IMR-90 (cell line): ENCODE measurements at regions not wholly inside any gene's neighbourhood (a gene's known extent, or its start where the extent isn't known, plus 50 kb on each side); places are given as distances from the start of the nearest gene placed in this dataset.

Experiments used
- ATAC-seq: fragments of 200-7000 bp; cut with Tn5 transposase; 2 replicates; pipeline ENCODE4 v1.9.1; 2020; ENCODE audit warnings: low read depth, mild to moderate bottlenecking, moderate library complexity
- BruUV-seq: library from RNA; stranded (reverse); fragments of 400-500 nt; replicated peaks from 2 replicates; lab custom pipeline; 2021; lab: Mats Ljungman, UMichigan
- CTCF ChIA-PET: fragments of 300-600 bp; formaldehyde crosslinking; extraction: SDS; loops from one replicate; lab custom pipeline; 2021; ENCODE audit warnings: antibody characterized with exemption; lab: Yijun Ruan, JAX
- POLR2A ChIA-PET: fragments of 300-600 bp; sonication (Branson Sonifier 250); formaldehyde crosslinking; loops from one replicate; lab custom pipeline; 2022; ENCODE audit warnings: antibody characterized with exemption; ENCODE audit not compliant: unreplicated experiment; lab: Charles Lee
- DNase-seq: peaks from one replicate; pipeline ENCODE4 v3.0.0; 2013
- H2AFZ ChIP-seq: replicated peaks from 2 replicates; pipeline ENCODE3; 2013; ENCODE audit warnings: low read length, mild to moderate bottlenecking; ENCODE audit not compliant: poor library complexity
- H2AK5ac ChIP-seq: 2 replicates; pipeline ENCODE4 v1.6.1; 2013; ENCODE audit warnings: low read depth, low read length, inconsistent platforms
- H2AK9ac ChIP-seq: replicated peaks from 2 replicates; pipeline ENCODE3; 2013; ENCODE audit warnings: mild to moderate bottlenecking, low read depth, low read length, moderate library complexity; ENCODE audit not compliant: poor library complexity
- H2BK120ac ChIP-seq: 2 replicates; pipeline ENCODE4 v1.6.1; 2013; ENCODE audit warnings: low read depth, low read length, inconsistent platforms
- H2BK15ac ChIP-seq: 3 replicates; pipeline ENCODE4 v1.6.1; 2013; ENCODE audit warnings: low read depth, low read length, inconsistent platforms
- H2BK20ac ChIP-seq: 2 replicates; pipeline ENCODE4 v1.6.1; 2013; ENCODE audit warnings: low read depth, mild to moderate bottlenecking, inconsistent platforms, low read length, moderate library complexity
- H2BK5ac ChIP-seq: 2 replicates; pipeline ENCODE4 v1.6.1; 2013; ENCODE audit warnings: mild to moderate bottlenecking, low read depth, low read length, inconsistent platforms; ENCODE audit not compliant: poor library complexity, severe bottlenecking
- H3K14ac ChIP-seq: replicated peaks from 2 replicates; pipeline ENCODE4 v1.6.1; 2013; ENCODE audit warnings: low read depth, low read length, inconsistent platforms
- H3K18ac ChIP-seq: 2 replicates; pipeline ENCODE4 v1.6.1; 2013; ENCODE audit warnings: low read depth, low read length, control low read depth
- H3K23ac ChIP-seq: 2 replicates; pipeline ENCODE4 v1.6.1; 2013; ENCODE audit warnings: low read depth, low read length, inconsistent platforms
- H3K27ac ChIP-seq: 2 replicates; pipeline ENCODE4 v1.5.1; 2013; ENCODE audit warnings: mild to moderate bottlenecking, control low read depth, low read length; ENCODE audit not compliant: insufficient read depth
- H3K27me3 ChIP-seq: 2 replicates; pipeline ENCODE4 v1.6.1; 2013; ENCODE audit warnings: low read length; ENCODE audit not compliant: control insufficient read depth, insufficient read depth
- H3K36me3 ChIP-seq: 2 replicates; pipeline ENCODE4 v1.6.1; 2013; ENCODE audit warnings: low read length, mixed read lengths; ENCODE audit not compliant: control insufficient read depth, insufficient read depth
- H3K4ac ChIP-seq: 2 replicates; pipeline ENCODE4 v1.6.1; 2013; ENCODE audit warnings: low read depth, low read length, inconsistent platforms
- H3K4me1 ChIP-seq: 2 replicates; pipeline ENCODE4 v1.6.1; 2013; ENCODE audit warnings: low read length, mixed read lengths; ENCODE audit not compliant: control insufficient read depth, insufficient read depth
- H3K4me2 ChIP-seq: 2 replicates; pipeline ENCODE4 v1.6.1; 2013; ENCODE audit warnings: low read depth, mild to moderate bottlenecking, control low read depth, low read length, moderate library complexity
- H3K4me3 ChIP-seq: 2 replicates; pipeline ENCODE4 v1.5.1; 2013; ENCODE audit warnings: low read depth, mild to moderate bottlenecking, control low read depth, low read length, moderate library complexity; ENCODE audit not compliant: insufficient read depth
- H3K56ac ChIP-seq: 2 replicates; pipeline ENCODE4 v1.6.1; 2013; ENCODE audit warnings: low read length, inconsistent platforms; ENCODE audit not compliant: insufficient read depth; ENCODE audit errors: extremely low read depth
- H3K79me1 ChIP-seq, 2 experiments: 2 replicates each; pipeline ENCODE4 v1.6.1; 2013; ENCODE audit warnings: low read length in 2 of 2, inconsistent platforms in 1 of 2, low read depth in 1 of 2
- H3K9ac ChIP-seq: 2 replicates; pipeline ENCODE4 v1.6.1; 2013; ENCODE audit warnings: low read depth, low read length, control low read depth
- H3K9me1 ChIP-seq: 2 replicates; pipeline ENCODE4 v1.6.1; 2013; ENCODE audit warnings: low read length, inconsistent platforms; ENCODE audit not compliant: insufficient read depth
- H3K9me3 ChIP-seq: 2 replicates; pipeline ENCODE4 v1.6.1; 2013; ENCODE audit warnings: low read length; ENCODE audit not compliant: control insufficient read depth, insufficient read depth
- H4K20me1 ChIP-seq: 2 replicates; pipeline ENCODE4 v1.6.1; 2013; ENCODE audit warnings: low read length, inconsistent platforms; ENCODE audit not compliant: insufficient read depth
- H4K5ac ChIP-seq: 2 replicates; pipeline ENCODE4 v1.6.1; 2013; ENCODE audit warnings: mild to moderate bottlenecking, low read depth, low read length, control low read depth
- H4K8ac ChIP-seq, 2 experiments: 2 replicates each; pipeline ENCODE4 v1.6.1; 2013; ENCODE audit warnings: low read depth in 2 of 2, low read length in 2 of 2, control low read depth in 1 of 2, inconsistent platforms in 1 of 2
- H4K91ac ChIP-seq: 2 replicates; pipeline ENCODE4 v1.6.1; 2013; ENCODE audit warnings: low read depth, low read length, inconsistent platforms; ENCODE audit not compliant: insufficient read depth
- RCOR1 ChIP-seq: IDR thresholded peaks from 2 replicates; pipeline ENCODE4 v1.6.1; 2012; ENCODE audit warnings: mild to moderate bottlenecking, low read length, improper control_type of control experiment; ENCODE audit not compliant: insufficient replicate concordance
- SMC3 ChIP-seq: fragments of 150-350 bp; IDR thresholded peaks from 2 replicates; pipeline ENCODE4 v1.6.1; 2016; ENCODE audit warnings: low read depth, mild to moderate bottlenecking, antibody characterized with exemption, low read length, moderate library complexity
- USF2 ChIP-seq: fragments of 150-350 bp; IDR thresholded peaks from 2 replicates; pipeline ENCODE4 v1.6.1; 2017; ENCODE audit warnings: mild to moderate bottlenecking, antibody characterized with exemption, low read length, low read depth
- WGBS, 2 experiments: methylation state at CpG; one replicate each; pipeline versions ENCODE4 v1.1.5 to v1.1.7; 2013; ENCODE audit warnings: missing lambda C conversion rate in 2 of 2; ENCODE audit not compliant: insufficient read length in 1 of 2; ENCODE audit errors: extremely low coverage in 2 of 2; 5-methylcytosine and 5-hydroxymethylcytosine counted together
- dilution Hi-C: fragments of 300-500 bp; cut with HindIII; formaldehyde crosslinking; loops from one replicate; pipeline ENCODE4 v1.14.3; 2018; ENCODE audit warnings: low sequenced_read_pairs; ENCODE audit not compliant: unreplicated experiment
- in situ Hi-C: fragments of 300-500 bp; cut with MboI; formaldehyde crosslinking; loops from 3 replicates; pipeline ENCODE4 v1.14.3; 2019; ENCODE audit warnings: low sequenced_read_pairs, inconsistent platforms, mixed read lengths
- intact Hi-C: fragments of 100-400 bp; cut with micrococcal nuclease; formaldehyde crosslinking; loops from 2 replicates; pipeline ENCODE4 v1.10.0; 2022
- TF ChIP-seq, protein P1 (sequence below): fragments of 150-350 bp; IDR thresholded peaks from 2 replicates; pipeline ENCODE4 v1.6.1; 2016; ENCODE audit warnings: low read depth, mild to moderate bottlenecking, low read length, moderate library complexity, borderline replicate concordance

- TF ChIP-seq, protein P1, sequence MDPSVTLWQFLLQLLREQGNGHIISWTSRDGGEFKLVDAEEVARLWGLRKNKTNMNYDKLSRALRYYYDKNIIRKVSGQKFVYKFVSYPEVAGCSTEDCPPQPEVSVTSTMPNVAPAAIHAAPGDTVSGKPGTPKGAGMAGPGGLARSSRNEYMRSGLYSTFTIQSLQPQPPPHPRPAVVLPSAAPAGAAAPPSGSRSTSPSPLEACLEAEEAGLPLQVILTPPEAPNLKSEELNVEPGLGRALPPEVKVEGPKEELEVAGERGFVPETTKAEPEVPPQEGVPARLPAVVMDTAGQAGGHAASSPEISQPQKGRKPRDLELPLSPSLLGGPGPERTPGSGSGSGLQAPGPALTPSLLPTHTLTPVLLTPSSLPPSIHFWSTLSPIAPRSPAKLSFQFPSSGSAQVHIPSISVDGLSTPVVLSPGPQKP = no peak
- TF ChIP-seq USF2 (no peak), SMC3 (no peak), RCOR1 (no peak)
- Histone ChIP-seq H2AK9ac (no peak overlapping the region), H4K20me1 (no peaks in the 10 kb centered on the region), H3K56ac (no peak overlapping the region), H2BK20ac (no peak overlapping the region), H3K27me3 (no peaks in the 10 kb centered on the region), H2BK120ac (no peak overlapping the region), H3K23ac (no peak overlapping the region), H3K4me2 (no peak overlapping the region), H3K14ac (no peak overlapping the region), H2BK5ac (no peak overlapping the region), H3K18ac (no peak overlapping the region), H2AK5ac (no peak overlapping the region), H3K27ac (no peak overlapping the region), H2BK15ac (no peak overlapping the region), H3K4ac (no peak overlapping the region), H3K9ac (no peak overlapping the region), H2AFZ (no peak overlapping the region), H4K8ac (no peak overlapping the region), H4K91ac (no peak overlapping the region), H4K5ac (no peak overlapping the region), H3K9me3 (no peaks in the 10 kb centered on the region), H3K9me1 (no peaks in the 10 kb centered on the region), H3K4me3 (no peak overlapping the region), H3K36me3 (no peaks in the 10 kb centered on the region), H3K79me1 (no peaks in the 10 kb centered on the region), H3K4me1 (no peaks in the 10 kb centered on the region)
- no peak for DNase-seq
- ChIA-PET POLR2A (no interaction called here), CTCF (no interaction called here)
- no peak for ATAC-seq
- BruUV-seq = no TSS peak
- intact Hi-C loops (no loop called here), dilution Hi-C loops (no loop called here), in situ Hi-C loops (no loop called here)
- no CpG with 5 or more reads among the region's 3 CpGs for WGBS, 2 experiments
These were observed 146.3 kb upstream of the PKN2 start for GRCh38 chr1:88537787-88538186.
